ENCODE measurements at regions not wholly inside any gene's neighbourhood (a gene's known extent, or its start where the extent isn't known, plus 50 kb on each side); places are given as distances from the start of the nearest gene placed in this dataset.

- TF ChIP-seq, protein P1, sequence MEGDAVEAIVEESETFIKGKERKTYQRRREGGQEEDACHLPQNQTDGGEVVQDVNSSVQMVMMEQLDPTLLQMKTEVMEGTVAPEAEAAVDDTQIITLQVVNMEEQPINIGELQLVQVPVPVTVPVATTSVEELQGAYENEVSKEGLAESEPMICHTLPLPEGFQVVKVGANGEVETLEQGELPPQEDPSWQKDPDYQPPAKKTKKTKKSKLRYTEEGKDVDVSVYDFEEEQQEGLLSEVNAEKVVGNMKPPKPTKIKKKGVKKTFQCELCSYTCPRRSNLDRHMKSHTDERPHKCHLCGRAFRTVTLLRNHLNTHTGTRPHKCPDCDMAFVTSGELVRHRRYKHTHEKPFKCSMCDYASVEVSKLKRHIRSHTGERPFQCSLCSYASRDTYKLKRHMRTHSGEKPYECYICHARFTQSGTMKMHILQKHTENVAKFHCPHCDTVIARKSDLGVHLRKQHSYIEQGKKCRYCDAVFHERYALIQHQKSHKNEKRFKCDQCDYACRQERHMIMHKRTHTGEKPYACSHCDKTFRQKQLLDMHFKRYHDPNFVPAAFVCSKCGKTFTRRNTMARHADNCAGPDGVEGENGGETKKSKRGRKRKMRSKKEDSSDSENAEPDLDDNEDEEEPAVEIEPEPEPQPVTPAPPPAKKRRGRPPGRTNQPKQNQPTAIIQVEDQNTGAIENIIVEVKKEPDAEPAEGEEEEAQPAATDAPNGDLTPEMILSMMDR (IDR thresholded peaks at IDR 0.05), result no peak
- TF ChIP-seq EZH2 (IDR thresholded peaks at IDR 0.05) (no peak), EZH2phosphoT487 (IDR thresholded peaks at IDR 0.05) (no peak)
Measured at GRCh38 chr5:57113481-57113880, 60.4 kb upstream of the GPBP1 start.
